GM21447 (cell line): ENCODE measurements at regions not wholly inside any gene's neighbourhood (a gene's known extent, or its start where the extent isn't known, plus 50 kb on each side); places are given as distances from the start of the nearest gene placed in this dataset.

ENCODE experiments used
- ATAC-seq: cut with Tn5 transposase; IDR thresholded peaks from one replicate; pipeline ENCODE4 v1.9.1; 2021; ENCODE audit not compliant: unreplicated experiment

DNA sequence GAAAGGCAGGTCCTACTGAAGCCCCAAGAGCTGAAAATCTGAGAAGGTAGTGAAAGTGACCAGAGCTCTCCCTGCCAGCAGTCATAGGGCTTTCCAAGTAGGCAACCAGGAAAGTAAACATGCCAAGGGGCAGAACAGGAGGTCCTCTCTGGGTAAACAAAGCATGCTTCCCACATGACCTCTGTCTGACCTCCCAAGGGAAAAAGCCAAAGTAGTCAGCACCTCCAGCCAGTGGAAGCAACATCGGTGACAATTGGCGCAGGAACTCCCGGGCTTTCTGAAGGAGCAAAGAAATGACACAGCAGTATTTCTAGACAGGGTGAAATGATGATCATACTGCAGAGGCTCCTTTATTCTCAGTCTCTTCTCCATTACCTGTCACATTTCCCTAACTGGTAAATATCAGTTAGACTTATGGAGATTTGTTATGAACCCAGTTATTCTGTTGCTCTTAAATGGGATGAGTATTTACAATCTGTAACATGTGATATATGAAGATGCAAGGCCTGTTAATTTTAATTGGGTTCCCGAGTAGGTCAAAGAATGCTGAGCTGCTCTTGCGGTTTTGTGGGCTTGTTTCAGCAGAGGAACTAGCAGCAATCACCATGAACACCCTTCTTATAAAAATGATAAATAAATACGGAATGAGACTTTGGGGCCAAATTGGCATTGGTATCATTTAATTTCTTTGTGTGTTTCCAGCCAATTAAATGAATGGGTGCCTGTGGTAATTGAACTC, 321.0 kb downstream of the RND3 start:
- no peak for ATAC-seq

GRCh38 chr2:150165988-150166312, 321.5 kb downstream of the RND3 start:
- no peak for ATAC-seq

GRCh38 chr2:150165442-150165841, 322.0 kb downstream of the RND3 start:
- ATAC-seq = no peak

DNA sequence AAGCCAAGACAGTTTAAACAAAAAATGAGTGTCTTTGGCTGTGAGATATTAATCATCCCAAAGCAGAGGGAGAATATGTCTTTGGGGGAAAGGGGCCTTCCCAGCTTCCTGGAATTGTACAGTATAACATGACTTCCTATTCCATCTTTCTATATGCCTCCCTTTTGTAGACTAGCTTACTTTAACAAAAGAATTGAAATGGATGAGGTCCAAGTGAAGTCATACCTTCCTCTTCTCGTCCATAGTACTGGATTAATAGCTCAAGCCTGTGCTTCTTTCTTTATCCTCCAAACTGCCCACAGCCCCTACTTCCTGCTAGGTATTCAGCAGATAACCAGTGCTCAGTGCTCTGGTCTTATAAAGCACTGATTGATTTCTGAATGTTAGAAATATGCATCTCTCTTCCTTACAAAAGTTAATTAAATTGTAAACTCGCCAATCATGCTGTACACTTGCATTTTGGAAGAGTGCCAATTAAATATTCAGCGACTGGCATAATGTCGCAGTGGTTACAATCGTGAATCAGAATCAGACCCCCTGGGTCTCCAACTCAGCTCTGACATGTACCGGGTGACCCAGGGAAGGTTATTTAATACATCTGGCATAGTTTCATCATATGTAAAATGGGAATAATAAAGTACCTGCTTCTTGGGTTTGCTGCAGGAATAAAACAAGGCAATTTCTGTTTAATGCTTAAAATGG, 325.1 kb downstream of the RND3 start:
- ATAC-seq = no peak

DNA sequence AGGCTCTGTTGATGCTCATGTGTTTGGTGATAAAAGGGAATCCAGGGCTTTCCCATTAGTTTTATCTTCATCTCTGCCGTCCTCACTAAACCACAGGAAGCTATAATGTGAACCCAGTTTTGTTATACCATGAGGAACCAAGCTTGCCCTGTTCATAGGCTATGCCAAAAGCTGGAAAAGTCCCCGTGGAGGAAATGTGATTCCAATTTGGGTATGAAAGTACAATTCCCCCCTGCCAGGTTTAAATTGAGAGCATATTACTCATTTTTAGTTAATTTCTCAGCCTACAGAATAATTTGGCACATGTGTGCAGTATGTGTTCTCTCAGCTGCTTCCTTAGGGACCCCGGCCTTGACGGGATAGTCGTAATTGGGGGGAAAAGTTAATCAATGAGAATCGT, 327.4 kb downstream of the RND3 start:
- no peak for ATAC-seq

DNA sequence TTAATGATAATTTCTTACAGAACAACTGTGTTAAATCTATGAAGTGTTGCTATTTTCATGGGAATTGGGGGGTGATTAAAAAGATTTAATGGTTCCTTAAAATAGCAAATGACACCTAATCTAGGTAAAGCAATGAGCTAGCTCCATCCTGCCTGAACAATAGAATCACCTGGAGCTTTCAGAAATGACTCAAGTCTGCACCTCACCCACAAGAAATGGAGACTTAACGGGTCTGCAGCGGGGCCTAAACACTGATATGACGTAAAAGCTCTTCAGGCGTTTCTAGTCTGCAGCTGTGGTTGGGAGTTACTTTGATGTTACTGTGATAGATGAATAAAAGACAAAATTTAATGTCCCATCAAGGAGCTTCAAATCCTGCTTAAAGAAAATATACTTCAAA, 328.2 kb downstream of the RND3 start:
- no peak for ATAC-seq

DNA sequence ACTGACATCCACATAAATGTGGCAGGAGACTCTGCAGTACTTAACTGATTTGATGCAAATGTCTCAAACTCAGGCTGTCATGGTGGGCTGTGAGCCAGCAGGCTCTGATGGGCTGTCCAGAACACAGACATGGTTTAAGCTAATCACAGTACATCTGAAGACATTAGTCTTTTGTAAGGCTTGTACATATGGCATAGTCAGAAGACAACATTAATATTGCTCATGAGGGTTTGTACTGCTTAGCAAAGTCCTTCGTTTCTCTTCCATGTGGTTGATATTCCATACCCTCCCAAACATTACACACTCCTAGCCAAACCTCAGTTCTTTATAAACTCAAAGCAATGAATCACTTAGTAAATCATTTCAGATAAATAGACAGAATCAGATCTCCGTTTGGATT, 330.6 kb downstream of the RND3 start:
- ATAC-seq = no peak

DNA sequence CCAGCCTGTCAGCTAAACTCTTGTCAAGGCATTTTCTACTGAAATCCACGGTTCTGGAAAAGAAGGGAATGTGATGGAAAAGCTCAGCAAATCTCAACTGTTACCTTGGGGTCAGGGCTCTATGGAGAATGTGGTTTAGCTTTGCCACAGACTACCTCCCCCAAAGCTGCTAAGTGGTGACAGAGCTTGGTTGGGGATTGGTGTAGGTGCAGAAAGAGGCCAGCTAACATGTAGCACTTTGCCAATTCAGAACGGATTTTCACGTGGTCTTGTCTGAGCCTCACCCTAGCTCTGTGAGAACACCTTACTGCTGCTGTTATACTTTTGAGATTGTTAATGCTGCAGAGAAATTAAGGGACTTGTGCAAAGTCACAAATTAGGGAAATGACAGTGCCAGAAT, 331.1 kb downstream of the RND3 start:
- ATAC-seq = no peak

DNA sequence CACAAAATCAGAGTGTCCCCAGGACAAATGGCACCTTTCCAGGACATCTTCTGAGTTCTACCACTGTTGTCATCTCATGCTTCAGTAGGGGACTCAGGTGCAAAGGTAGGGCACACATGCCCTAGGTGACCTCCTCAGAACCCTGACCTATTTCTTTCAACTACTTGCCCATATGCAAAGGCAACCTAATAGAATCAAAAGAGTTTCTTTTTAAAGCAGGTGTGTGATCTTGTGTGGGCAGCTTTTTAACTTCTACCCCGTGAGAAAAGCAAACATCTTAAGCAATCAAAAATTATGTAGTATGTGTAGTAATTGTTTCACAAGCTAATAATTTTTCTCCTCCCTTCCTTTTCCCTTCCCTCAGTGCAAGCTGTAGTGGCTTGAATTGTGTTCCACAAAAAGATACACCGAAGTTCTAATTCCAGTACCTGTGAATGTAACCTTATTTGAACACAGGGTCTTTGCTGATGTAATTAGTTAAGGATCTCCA, 333.1 kb downstream of the RND3 start:
- no peak for ATAC-seq

- ATAC-seq = no peak
These were observed 333.7 kb downstream of the RND3 start for GRCh38 chr2:150153646-150154307.

DNA sequence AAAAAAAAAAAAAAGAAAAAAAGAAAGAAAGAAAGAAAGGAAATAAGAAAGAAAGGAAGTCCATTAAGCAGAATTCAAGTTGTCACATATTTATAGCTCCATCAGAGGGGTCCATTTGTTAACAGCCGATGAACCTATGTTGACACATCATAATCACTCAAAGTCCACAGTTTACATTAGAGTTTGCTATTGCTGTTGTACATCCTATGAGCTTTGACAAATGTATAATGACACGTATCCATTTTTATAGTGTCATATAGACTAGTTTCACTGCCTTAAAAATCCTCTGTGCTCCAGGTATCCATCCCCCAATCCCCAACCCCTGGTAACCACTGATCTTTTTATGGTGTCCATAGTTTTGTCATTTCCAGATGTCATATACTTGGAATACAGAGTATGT, 335.2 kb downstream of the RND3 start:
- ATAC-seq = no peak

GRCh38 chr2:150150144-150150543, 337.3 kb downstream of the RND3 start:
- ATAC-seq = no peak

DNA sequence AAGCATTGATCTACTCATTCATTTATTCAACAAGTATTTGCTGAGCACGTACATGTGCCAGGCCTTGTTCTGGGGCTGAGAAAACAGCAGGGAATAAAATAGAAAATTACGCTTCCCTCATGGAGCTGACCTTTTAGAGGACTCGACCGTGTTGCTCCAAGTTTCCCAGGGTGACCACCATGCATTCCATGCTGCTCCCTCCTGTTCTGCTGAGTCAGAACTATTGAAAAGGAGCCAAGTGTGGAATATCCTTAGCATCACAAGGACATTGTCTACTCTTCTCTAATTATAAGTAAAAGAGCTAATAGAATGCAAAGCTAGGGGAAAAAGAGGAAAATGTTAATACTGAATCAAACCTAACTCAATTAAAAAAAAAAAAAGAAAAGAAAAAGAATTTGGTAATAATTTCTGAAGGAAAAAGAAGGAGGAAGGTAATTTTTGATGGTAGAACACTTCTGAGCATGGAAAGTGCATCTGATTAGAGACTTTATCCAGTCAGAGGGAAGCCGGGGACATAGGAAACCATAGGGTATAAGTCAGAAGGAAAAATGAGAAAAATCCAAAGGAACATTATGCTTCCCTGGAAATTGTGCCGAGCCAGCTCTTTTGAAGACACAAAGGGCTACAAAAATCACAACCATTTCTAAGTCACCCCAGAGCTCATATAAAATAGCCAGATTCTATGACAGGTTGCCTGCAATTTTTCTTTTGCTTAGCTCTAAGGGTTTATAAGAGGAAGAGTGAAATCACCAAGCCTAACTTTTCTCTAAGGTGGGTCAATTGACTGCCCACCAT, 339.4 kb downstream of the RND3 start:
- no peak for ATAC-seq

DNA sequence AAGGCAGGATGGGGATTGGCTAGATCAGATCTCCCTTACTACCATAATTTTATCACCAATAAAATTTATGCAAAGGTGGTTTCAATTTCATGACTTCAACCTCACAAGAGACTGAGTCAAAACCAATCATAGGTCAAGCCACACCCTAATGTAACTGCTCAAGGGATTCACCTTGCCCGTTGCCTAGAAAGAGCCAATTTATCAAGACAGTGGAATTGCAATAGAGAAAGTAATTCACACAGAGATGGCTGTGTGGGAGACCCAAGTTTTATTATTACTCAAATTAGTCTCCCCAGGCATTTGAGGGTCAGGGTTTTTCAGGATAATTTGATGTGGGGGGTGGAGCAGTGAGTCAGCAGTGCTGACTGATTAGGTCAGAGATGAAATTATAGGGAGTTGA, 340.6 kb downstream of the RND3 start:
- ATAC-seq = no peak

DNA sequence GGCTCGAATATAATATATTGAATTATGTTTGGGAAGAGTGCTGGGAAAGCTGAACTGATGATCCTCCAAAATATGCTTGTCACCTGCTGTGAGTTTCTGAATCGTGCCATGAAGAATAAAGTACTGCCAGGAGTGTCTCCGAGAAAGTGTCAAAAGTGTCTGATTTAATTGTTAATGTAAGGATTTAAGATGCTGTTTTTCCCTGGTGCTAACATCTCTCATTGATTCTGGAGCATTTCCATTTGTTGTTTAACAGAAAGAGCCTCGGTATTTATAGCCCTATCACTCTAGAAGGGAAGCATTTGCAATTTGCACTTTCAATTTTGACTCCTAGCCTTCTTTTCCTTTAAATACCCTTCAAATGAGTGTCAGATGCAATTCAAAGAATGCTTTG, 342.2 kb downstream of the RND3 start:
- no peak for ATAC-seq

- no peak for ATAC-seq
These were observed 342.7 kb downstream of the RND3 start for GRCh38 chr2:150144546-150145298.

- no peak for ATAC-seq
These were observed 344.4 kb downstream of the RND3 start for GRCh38 chr2:150143087-150143536.

- no peak for ATAC-seq
These were observed 344.9 kb downstream of the RND3 start for GRCh38 chr2:150142561-150142960.

GRCh38 chr2:150141226-150142001, 346.1 kb downstream of the RND3 start:
- ATAC-seq = no peak

- ATAC-seq = no peak
These were observed 346.7 kb downstream of the RND3 start for GRCh38 chr2:150140777-150141176.
